Parathyroid adenoma (tissue), 2 donors: ENCODE measurements at regions not wholly inside any gene's neighbourhood (a gene's known extent, or its start where the extent isn't known, plus 50 kb on each side); places are given as distances from the start of the nearest gene placed in this dataset.

Source experiments
- H2AFZ ChIP-seq: fragments of 300-600 bp; sonication (generic); one replicate; pipeline ENCODE4 v1.7.0; 2017; ENCODE audit warnings: antibody characterized with exemption, mild to moderate bottlenecking
- H3K27ac ChIP-seq: fragments of 300-600 bp; sonication (generic); one replicate; pipeline ENCODE4 v1.7.0; 2017
- H3K27me3 ChIP-seq: fragments of 300-600 bp; sonication (generic); one replicate; pipeline ENCODE4 v1.7.0; 2017; ENCODE audit warnings: low read length; ENCODE audit not compliant: control insufficient read depth, insufficient read depth
- H3K36me3 ChIP-seq: fragments of 300-600 bp; sonication (generic); one replicate; pipeline ENCODE4 v1.7.0; 2017; ENCODE audit warnings: low read length; ENCODE audit not compliant: control insufficient read depth, insufficient read depth
- H3K4me1 ChIP-seq: fragments of 300-600 bp; sonication (generic); one replicate; pipeline ENCODE4 v1.7.0; 2017; ENCODE audit warnings: control low read depth
- H3K4me2 ChIP-seq: fragments of 300-600 bp; sonication (generic); one replicate; pipeline ENCODE4 v1.7.0; 2017; ENCODE audit warnings: low read length
- H3K4me3 ChIP-seq: fragments of 300-600 bp; sonication (generic); one replicate; pipeline ENCODE4 v1.7.0; 2017; ENCODE audit warnings: low read depth, low read length
- H3K79me2 ChIP-seq: fragments of 300-600 bp; sonication (generic); one replicate; pipeline ENCODE4 v1.7.0; 2017; ENCODE audit warnings: control low read depth
- H3K9ac ChIP-seq: fragments of 300-600 bp; sonication (generic); one replicate; pipeline ENCODE4 v1.7.0; 2017; ENCODE audit warnings: mild to moderate bottlenecking
- H3K9me3 ChIP-seq: fragments of 300-600 bp; sonication (generic); one replicate; pipeline ENCODE4 v1.7.0; 2017; ENCODE audit warnings: low read length; ENCODE audit not compliant: control insufficient read depth
- CTCF ChIP-seq: fragments of 300-600 bp; sonication (generic); IDR thresholded peaks from one replicate; pipeline ENCODE4 v1.7.0; 2017; ENCODE audit warnings: antibody characterized with exemption, mild to moderate bottlenecking
- donor health status: primary hyperparathyroidism.

DNA sequence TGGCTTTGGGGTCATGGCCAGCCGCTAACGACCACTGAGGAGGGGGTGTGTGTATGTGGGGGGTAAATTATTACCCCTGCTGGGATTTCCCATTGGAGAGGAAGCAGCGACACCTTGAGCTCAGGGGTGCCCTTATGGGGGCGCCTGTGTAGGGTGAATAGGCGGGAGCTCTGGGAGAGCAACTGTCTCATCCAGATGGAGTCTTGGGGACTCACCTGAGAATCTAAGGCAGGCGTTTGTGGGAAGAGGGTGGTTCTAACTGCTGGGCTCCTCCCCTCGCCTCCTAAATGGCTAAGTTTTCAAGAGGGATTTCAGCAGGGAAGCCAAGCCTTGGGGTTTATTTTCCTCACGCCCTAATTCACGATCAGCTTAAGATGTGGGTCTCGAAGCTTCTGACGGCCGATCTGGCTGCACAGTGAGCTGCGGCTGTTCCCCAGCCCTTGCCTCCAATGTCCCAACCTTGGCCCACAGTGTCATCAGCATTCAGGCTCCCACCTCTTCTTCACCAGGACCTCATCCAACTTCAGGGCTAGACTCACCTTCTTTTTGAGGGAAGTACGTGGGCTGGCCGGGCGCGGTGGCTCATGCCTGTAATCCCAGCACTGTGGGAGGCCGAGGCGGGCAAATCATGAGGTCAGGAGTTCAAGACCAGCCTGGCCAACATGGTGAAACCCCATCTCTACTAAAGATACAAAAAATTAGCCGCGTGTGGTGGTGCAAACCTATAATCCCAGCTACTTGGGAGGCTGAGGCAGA is 136.9 kb upstream of the EEF2KMT start:
- Histone ChIP-seq H3K36me3 (no peaks in the 10 kb centered on the region), H3K9ac (no peak overlapping the region), H3K4me3 (no peak overlapping the region), H3K27ac (no peak overlapping the region), H3K4me2 (no peak overlapping the region), H3K9me3 (no peaks in the 10 kb centered on the region), H2AFZ (no peak overlapping the region), H3K4me1 (no peaks in the 10 kb centered on the region), H3K27me3 (no peaks in the 10 kb centered on the region), H3K79me2 (no peaks in the 10 kb centered on the region)
- TF ChIP-seq CTCF, result no peak

DNA sequence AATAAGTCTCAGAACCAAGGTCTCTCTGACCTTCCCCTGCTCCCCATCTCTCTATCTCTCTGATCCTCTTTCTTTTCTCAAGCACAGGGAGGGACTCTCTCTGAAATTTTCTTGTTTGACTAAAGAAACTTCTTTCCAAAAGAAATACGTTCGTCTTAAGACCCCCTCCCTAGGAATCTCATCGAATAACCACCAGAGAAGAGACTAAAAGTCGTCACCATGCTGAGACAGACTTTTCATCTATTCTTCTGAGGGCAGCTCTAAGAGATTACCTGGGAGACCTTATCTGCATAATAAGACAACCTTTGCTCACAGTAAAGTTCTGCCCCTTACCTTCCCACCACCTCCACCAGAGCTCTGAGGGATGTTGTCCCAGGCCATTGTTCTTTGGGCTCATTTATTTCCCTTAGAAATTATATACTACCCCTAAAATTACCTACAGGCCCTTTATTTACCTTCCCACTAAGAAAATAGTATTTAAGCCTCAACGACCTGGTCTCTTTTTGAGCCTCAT is 133.7 kb upstream of the EEF2KMT start:
- Histone ChIP-seq H3K4me2 (no peak overlapping the region), H3K9me3 (no peaks in the 10 kb centered on the region), H2AFZ (no peak overlapping the region), H3K4me3 (no peak overlapping the region), H3K27me3 (no peaks in the 10 kb centered on the region), H3K27ac (no peak overlapping the region), H3K36me3 (no peaks in the 10 kb centered on the region), H3K4me1 (no peaks in the 10 kb centered on the region), H3K79me2 (no peaks in the 10 kb centered on the region), H3K9ac (no peak overlapping the region)
- TF ChIP-seq CTCF, result no peak

GRCh38 chr16:5228369-5228768 is 130.8 kb upstream of the EEF2KMT start:
- Histone ChIP-seq H2AFZ (no peak overlapping the region), H3K4me1 (no peaks in the 10 kb centered on the region), H3K4me2 (no peak overlapping the region), H3K36me3 (no peaks in the 10 kb centered on the region), H3K27me3 (no peaks in the 10 kb centered on the region), H3K27ac (no peak overlapping the region), H3K4me3 (no peak overlapping the region), H3K79me2 (no peaks in the 10 kb centered on the region), H3K9me3 (no peaks in the 10 kb centered on the region), H3K9ac (no peak overlapping the region)
- TF ChIP-seq CTCF, result no peak

GRCh38 chr16:5225931-5226655 is 128.5 kb upstream of the EEF2KMT start:
- Histone ChIP-seq H3K27me3 (no peaks in the 10 kb centered on the region), H3K79me2 (no peaks in the 10 kb centered on the region), H3K9me3 (no peaks in the 10 kb centered on the region), H3K4me2 (no peak overlapping the region), H3K27ac (no peak overlapping the region), H3K4me3 (no peak overlapping the region), H2AFZ (no peak overlapping the region), H3K9ac (no peak overlapping the region), H3K36me3 (no peaks in the 10 kb centered on the region), H3K4me1 (no peaks in the 10 kb centered on the region)
- TF ChIP-seq CTCF, result no peak
